C1 segment of cervical spinal cord (tissue), 14 donors: ENCODE measurements at regions not wholly inside any gene's neighbourhood (a gene's known extent, or its start where the extent isn't known, plus 50 kb on each side); places are given as distances from the start of the nearest gene placed in this dataset.

Source experiments
- DNase-seq, 14 donors: peaks; one replicate each; lab custom pipeline; 2025; lab: John Stamatoyannopoulos, UW

- peak in 1 of 14 donors; percentile 3 for DNase-seq
Measured at GRCh38 chr5:35478856-35479682, 138.6 kb upstream of the SPEF2 start.

- no peak for DNase-seq
Measured at GRCh38 chr5:35477911-35478310, 139.8 kb upstream of the SPEF2 start.

- no peak for DNase-seq
Measured at GRCh38 chr5:35477321-35477720, 140.3 kb upstream of the SPEF2 start.

GRCh38 chr5:35476797-35477196 lies 140.9 kb upstream of the SPEF2 start:
- DNase-seq = no peak

GRCh38 chr5:35476036-35476435 lies 141.6 kb upstream of the SPEF2 start:
- no peak for DNase-seq

GRCh38 chr5:35473589-35473988 lies 144.1 kb upstream of the SPEF2 start:
- DNase-seq = no peak

- no peak for DNase-seq
Measured at GRCh38 chr5:35470866-35471265, 146.8 kb upstream of the SPEF2 start.

- DNase-seq = no peak
Measured at GRCh38 chr5:35468811-35469210, 148.9 kb upstream of the SPEF2 start.

GRCh38 chr5:35466746-35467145 lies 150.9 kb upstream of the SPEF2 start:
- no peak for DNase-seq

- no peak for DNase-seq
Measured at GRCh38 chr5:35464757-35465156, 152.9 kb upstream of the SPEF2 start.

GRCh38 chr5:35461530-35461929 lies 156.1 kb upstream of the SPEF2 start:
- no peak for DNase-seq

GRCh38 chr5:35458824-35459207 lies 158.8 kb upstream of the SPEF2 start:
- DNase-seq = no peak

GRCh38 chr5:35457912-35458823 lies 159.5 kb upstream of the SPEF2 start:
- DNase-seq = no peak

GRCh38 chr5:35456506-35456905 lies 161.2 kb upstream of the SPEF2 start:
- no peak for DNase-seq

- no peak for DNase-seq
Measured at GRCh38 chr5:35454011-35454525, 163.6 kb upstream of the SPEF2 start.

GRCh38 chr5:35443803-35444595 lies 173.7 kb upstream of the SPEF2 start:
- DNase-seq = no peak

GRCh38 chr5:35442885-35443639 lies 174.6 kb upstream of the SPEF2 start:
- no peak for DNase-seq

- DNase-seq = no peak
Measured at GRCh38 chr5:35440409-35440808, 177.3 kb upstream of the SPEF2 start.

- no peak for DNase-seq
Measured at GRCh38 chr5:35438786-35439185, 178.9 kb upstream of the SPEF2 start.

GRCh38 chr5:35438288-35438687 lies 179.4 kb upstream of the SPEF2 start:
- no peak for DNase-seq
